ENCODE measurements at regions not wholly inside any gene's neighbourhood (a gene's known extent, or its start where the extent isn't known, plus 50 kb on each side); places are given as distances from the start of the nearest gene placed in this dataset.

DNA sequence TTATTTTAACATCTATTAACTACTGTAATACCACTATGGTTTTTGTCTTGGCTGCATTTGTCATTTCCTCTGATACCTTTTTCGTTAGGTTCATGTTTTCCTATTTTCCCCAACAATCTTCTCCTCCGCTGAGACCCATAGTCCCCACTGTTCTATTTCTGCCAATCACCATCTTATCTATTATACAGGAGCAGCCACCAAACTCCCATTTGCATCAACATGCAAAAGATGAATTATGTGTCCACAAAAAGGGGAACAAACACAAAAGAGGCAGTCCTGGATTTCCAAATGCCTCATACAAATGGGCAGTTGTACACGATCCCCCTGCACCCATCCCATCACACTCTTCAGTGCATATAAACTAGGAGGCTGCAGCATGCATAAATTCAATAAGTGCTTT is 121.7 kb upstream of the MYLIP start:
- Histone ChIP-seq H3K27ac (ENCODE audit: low read depth, low read length) (no peak overlapping the region), H3K36me3 (ENCODE audit: control insufficient read depth, insufficient read depth, low read length) (no peaks in the 10 kb centered on the region), H3K27me3 (ENCODE audit: control insufficient read depth, insufficient read depth, low read length) (no peaks in the 10 kb centered on the region), H3K4me3 (ENCODE audit: low read depth, low read length) (no peak overlapping the region), H3K4me1 (ENCODE audit: control insufficient read depth, insufficient read depth, low read length) (no peaks in the 10 kb centered on the region), H3K9ac (ENCODE audit: low read length) (no peak overlapping the region), H3K9me3 (ENCODE audit: control insufficient read depth, insufficient read depth, low read depth, low read length) (no peaks in the 10 kb centered on the region)

DNA sequence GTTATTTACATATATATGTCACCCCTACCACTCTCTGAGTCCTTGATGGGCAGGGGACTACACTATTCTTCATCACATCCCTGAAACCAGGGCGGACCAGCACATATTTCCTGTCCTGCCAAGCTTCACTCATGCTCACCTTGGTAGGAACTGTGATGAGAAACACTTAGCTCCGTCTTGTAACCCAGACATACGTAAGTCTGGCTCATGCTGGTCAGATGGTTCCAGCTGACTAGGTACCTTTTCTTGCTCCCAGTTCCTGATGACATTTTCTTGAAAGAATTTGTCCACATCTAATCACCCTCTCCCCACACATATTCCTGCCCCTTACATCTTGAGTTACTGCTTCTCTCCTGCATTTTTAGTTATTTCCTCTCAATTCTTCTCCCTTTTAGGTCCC is 122.2 kb upstream of the MYLIP start:
- no peak overlapping the region for H3K4me3 ChIP-seq (ENCODE audit: low read depth, low read length)
- no peak overlapping the region for H3K9ac ChIP-seq (ENCODE audit: low read length)
- no peaks in the 10 kb centered on the region for H3K9me3 ChIP-seq (ENCODE audit: control insufficient read depth, insufficient read depth, low read depth, low read length)
- H3K27ac ChIP-seq (ENCODE audit: low read depth, low read length): no peak overlapping the region
- no peaks in the 10 kb centered on the region for H3K36me3 ChIP-seq (ENCODE audit: control insufficient read depth, insufficient read depth, low read length)
- no peaks in the 10 kb centered on the region for H3K27me3 ChIP-seq (ENCODE audit: control insufficient read depth, insufficient read depth, low read length)
- no peaks in the 10 kb centered on the region for H3K4me1 ChIP-seq (ENCODE audit: control insufficient read depth, insufficient read depth, low read length)

GRCh38 chr6:16004934-16005679 is 123.8 kb upstream of the MYLIP start:
- H3K36me3 ChIP-seq (ENCODE audit: control insufficient read depth, insufficient read depth, low read length): no peaks in the 10 kb centered on the region
- H3K27me3 ChIP-seq (ENCODE audit: control insufficient read depth, insufficient read depth, low read length): no peaks in the 10 kb centered on the region
- no peaks in the 10 kb centered on the region for H3K9me3 ChIP-seq (ENCODE audit: control insufficient read depth, insufficient read depth, low read depth, low read length)
- H3K4me1 ChIP-seq (ENCODE audit: control insufficient read depth, insufficient read depth, low read length): no peaks in the 10 kb centered on the region
- H3K27ac ChIP-seq (ENCODE audit: low read depth, low read length): no peak overlapping the region
- H3K9ac ChIP-seq (ENCODE audit: low read length): no peak overlapping the region
- no peak overlapping the region for H3K4me3 ChIP-seq (ENCODE audit: low read depth, low read length)

- Histone ChIP-seq H3K27ac (ENCODE audit: low read depth, low read length) (no peak overlapping the region), H3K36me3 (ENCODE audit: control insufficient read depth, insufficient read depth, low read length) (no peaks in the 10 kb centered on the region), H3K27me3 (ENCODE audit: control insufficient read depth, insufficient read depth, low read length) (no peaks in the 10 kb centered on the region), H3K4me1 (ENCODE audit: control insufficient read depth, insufficient read depth, low read length) (peaks cover 5% of the 10 kb centered on the region), H3K4me3 (ENCODE audit: low read depth, low read length) (no peak overlapping the region), H3K9ac (ENCODE audit: low read length) (no peak overlapping the region), H3K9me3 (ENCODE audit: control insufficient read depth, insufficient read depth, low read depth, low read length) (no peaks in the 10 kb centered on the region)
Measured at GRCh38 chr6:16003197-16003491, 125.7 kb upstream of the MYLIP start.

DNA sequence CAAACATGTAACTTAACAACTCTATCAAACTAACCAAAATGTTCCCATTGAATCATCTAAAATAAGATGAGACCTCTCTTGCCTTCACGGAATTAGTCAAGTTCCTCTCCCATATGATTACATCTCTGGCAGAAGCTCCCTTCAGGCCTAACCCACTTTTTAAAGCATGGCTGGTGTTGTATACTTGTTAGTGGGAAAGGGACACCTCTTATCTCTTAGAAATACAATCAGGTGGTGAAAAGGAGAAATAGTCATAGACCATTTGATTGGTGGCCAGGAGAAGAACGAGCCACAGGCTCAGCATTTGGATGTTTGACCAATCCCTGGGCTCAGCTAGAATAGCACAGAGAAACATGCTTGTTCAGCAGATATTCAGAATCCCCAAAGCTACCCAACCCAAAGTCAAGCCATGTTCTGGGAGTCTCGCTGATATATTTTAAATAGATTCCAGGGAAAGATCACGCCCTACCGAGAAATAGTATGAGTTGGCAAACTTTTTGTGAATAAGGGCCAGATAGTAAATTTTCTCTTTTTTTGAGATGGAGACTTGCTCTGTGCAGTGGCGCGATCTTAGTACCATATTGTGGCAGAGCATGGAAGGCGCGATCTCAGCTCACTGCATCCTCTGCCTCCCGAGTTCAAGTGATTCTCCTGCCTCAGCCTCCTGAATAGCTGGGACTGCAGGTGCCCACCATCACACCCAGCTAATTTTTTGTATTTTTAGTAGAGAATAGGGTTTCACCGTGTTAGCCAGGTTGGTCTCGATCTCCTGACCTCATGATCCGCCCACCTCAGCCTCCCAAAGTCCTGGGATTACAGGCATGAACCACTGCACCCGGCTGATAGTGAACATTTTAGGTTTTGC is 126.3 kb upstream of the MYLIP start:
- H3K9me3 ChIP-seq (ENCODE audit: control insufficient read depth, insufficient read depth, low read depth, low read length): no peaks in the 10 kb centered on the region
- H3K27ac ChIP-seq (ENCODE audit: low read depth, low read length): no peak overlapping the region
- H3K9ac ChIP-seq (ENCODE audit: low read length): no peak overlapping the region
- no peak overlapping the region for H3K4me3 ChIP-seq (ENCODE audit: low read depth, low read length)
- H3K36me3 ChIP-seq (ENCODE audit: control insufficient read depth, insufficient read depth, low read length): no peaks in the 10 kb centered on the region
- no peaks in the 10 kb centered on the region for H3K27me3 ChIP-seq (ENCODE audit: control insufficient read depth, insufficient read depth, low read length)
- peaks cover 7% of the 10 kb centered on the region for H3K4me1 ChIP-seq (ENCODE audit: control insufficient read depth, insufficient read depth, low read length)

DNA sequence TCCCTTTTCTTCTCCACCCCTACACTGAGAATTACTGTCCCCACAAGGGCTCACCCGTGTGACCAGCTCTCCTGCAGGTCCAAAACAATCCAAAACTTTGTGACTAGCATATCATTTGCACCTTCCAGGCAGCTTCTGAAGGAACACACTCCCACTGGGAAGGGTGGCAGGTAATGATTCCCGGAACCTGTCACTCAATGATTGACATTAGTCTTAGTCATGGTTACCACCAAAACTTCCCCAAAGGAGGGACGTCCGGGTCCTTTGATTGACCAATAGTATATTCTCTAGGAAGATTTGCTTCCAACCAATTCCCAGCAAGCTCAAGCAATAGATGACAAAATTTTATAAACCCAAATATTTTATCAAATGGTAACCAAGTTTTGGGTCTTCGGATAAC is 127.7 kb upstream of the MYLIP start:
- Histone ChIP-seq H3K27me3 (ENCODE audit: control insufficient read depth, insufficient read depth, low read length) (no peaks in the 10 kb centered on the region), H3K9me3 (ENCODE audit: control insufficient read depth, insufficient read depth, low read depth, low read length) (no peaks in the 10 kb centered on the region), H3K9ac (ENCODE audit: low read length) (no peak overlapping the region), H3K27ac (ENCODE audit: low read depth, low read length) (no peak overlapping the region), H3K36me3 (ENCODE audit: control insufficient read depth, insufficient read depth, low read length) (no peaks in the 10 kb centered on the region), H3K4me1 (ENCODE audit: control insufficient read depth, insufficient read depth, low read length) (peaks cover 7% of the 10 kb centered on the region), H3K4me3 (ENCODE audit: low read depth, low read length) (no peak overlapping the region)

GRCh38 chr6:15999201-15999600 is 129.7 kb upstream of the MYLIP start:
- Histone ChIP-seq H3K27ac (ENCODE audit: low read depth, low read length) (no peak overlapping the region), H3K4me3 (ENCODE audit: low read depth, low read length) (no peak overlapping the region), H3K9me3 (ENCODE audit: control insufficient read depth, insufficient read depth, low read depth, low read length) (no peaks in the 10 kb centered on the region), H3K36me3 (ENCODE audit: control insufficient read depth, insufficient read depth, low read length) (no peaks in the 10 kb centered on the region), H3K27me3 (ENCODE audit: control insufficient read depth, insufficient read depth, low read length) (no peaks in the 10 kb centered on the region), H3K4me1 (ENCODE audit: control insufficient read depth, insufficient read depth, low read length) (peaks cover 10% of the 10 kb centered on the region), H3K9ac (ENCODE audit: low read length) (no peak overlapping the region)

DNA sequence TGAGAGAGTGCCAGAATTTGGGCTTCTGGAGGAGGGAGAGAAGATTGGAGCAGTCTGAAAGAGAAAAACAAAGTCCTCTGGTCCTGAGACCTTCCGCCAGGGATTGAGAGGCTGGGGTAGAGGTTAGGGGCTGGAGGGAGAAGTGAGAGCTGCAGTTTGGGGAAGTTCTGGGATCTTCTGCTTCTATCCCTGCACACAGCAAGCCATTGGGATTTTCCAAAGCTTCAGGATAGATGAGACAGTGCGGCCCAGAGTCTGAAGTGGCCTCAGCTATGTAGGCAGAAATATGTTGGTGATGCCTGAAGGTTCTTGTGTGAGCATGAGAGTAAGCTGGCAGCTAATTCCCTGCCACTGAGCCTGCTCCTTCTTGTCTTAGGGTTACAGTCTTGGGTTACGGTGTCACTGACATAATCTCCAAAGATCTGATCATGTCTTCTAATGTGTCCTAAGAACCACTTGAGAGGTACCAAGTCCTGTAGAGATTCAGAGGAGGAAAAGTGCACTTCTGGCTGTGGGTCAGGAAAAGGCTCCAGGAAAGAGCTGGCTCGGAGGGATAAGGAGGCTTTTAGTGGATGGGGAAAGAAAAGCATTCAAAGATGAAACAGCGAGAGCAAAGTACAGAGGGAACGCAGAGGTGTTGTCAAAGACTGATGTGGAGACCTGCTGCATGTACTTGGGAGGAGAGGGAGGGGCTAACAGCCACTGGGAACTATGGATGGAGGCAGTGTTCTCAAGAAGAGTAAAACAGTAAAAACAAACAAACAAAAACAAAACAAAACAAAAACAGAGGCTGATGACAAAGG is 131.1 kb upstream of the MYLIP start:
- no peak overlapping the region for H3K9ac ChIP-seq (ENCODE audit: low read length)

GRCh38 chr6:15996030-15996429 is 132.9 kb upstream of the MYLIP start:
- Histone ChIP-seq H3K4me1 (ENCODE audit: control insufficient read depth, insufficient read depth, low read length) (peaks cover 10% of the 10 kb centered on the region), H3K36me3 (ENCODE audit: control insufficient read depth, insufficient read depth, low read length) (no peaks in the 10 kb centered on the region), H3K9ac (ENCODE audit: low read length) (no peak overlapping the region), H3K9me3 (ENCODE audit: control insufficient read depth, insufficient read depth, low read depth, low read length) (no peaks in the 10 kb centered on the region), H3K4me3 (ENCODE audit: low read depth, low read length) (no peak overlapping the region), H3K27ac (ENCODE audit: low read depth, low read length) (no peak overlapping the region), H3K27me3 (ENCODE audit: control insufficient read depth, insufficient read depth, low read length) (no peaks in the 10 kb centered on the region)

More for the DNA sequence above, 131.1 kb upstream of the MYLIP start:
- H3K27ac ChIP-seq (ENCODE audit: low read depth, low read length): no peak overlapping the region
- peaks cover 10% of the 10 kb centered on the region for H3K4me1 ChIP-seq (ENCODE audit: control insufficient read depth, insufficient read depth, low read length)
- no peaks in the 10 kb centered on the region for H3K27me3 ChIP-seq (ENCODE audit: control insufficient read depth, insufficient read depth, low read length)
- H3K4me3 ChIP-seq (ENCODE audit: low read depth, low read length): no peak overlapping the region
- H3K36me3 ChIP-seq (ENCODE audit: control insufficient read depth, insufficient read depth, low read length): no peaks in the 10 kb centered on the region
- no peaks in the 10 kb centered on the region for H3K9me3 ChIP-seq (ENCODE audit: control insufficient read depth, insufficient read depth, low read depth, low read length)

DNA sequence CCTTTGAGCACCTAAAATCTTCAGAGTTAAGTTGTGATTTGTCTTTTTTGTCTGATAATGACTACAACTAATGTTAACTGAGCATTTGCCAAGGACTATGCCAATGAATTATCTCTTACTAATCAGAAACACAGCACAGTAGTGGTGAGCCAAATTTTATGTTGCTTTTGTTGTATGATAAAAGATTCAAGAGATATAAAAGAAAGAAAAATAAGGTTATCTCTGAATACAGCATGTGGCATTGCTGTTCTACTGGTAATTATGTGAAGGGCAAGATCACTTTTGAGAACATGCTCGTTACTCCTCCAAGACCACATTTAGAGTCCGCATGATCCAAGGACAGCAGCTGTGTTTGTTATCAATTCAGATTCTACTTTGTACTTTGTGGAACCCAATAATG is 133.4 kb upstream of the MYLIP start:
- Histone ChIP-seq H3K9me3 (ENCODE audit: control insufficient read depth, insufficient read depth, low read depth, low read length) (no peaks in the 10 kb centered on the region), H3K4me1 (ENCODE audit: control insufficient read depth, insufficient read depth, low read length) (peaks cover 10% of the 10 kb centered on the region), H3K4me3 (ENCODE audit: low read depth, low read length) (no peak overlapping the region), H3K36me3 (ENCODE audit: control insufficient read depth, insufficient read depth, low read length) (no peaks in the 10 kb centered on the region), H3K9ac (ENCODE audit: low read length) (no peak overlapping the region), H3K27me3 (ENCODE audit: control insufficient read depth, insufficient read depth, low read length) (no peaks in the 10 kb centered on the region), H3K27ac (ENCODE audit: low read depth, low read length) (no peak overlapping the region)
